ENCODE measurements at regions not wholly inside any gene's neighbourhood (a gene's known extent, or its start where the extent isn't known, plus 50 kb on each side); places are given as distances from the start of the nearest gene placed in this dataset.

GRCh38 chr22:27564806-27565205 is 236.8 kb downstream of the MN1 start:
- TF ChIP-seq CTCF (IDR thresholded peaks at IDR 0.05) (no peak), POLR2A (IDR thresholded peaks at IDR 0.05) (no peak)

Measured in stomach (tissue), 4 donors.